H1 (cell line): ENCODE measurements at regions not wholly inside any gene's neighbourhood (a gene's known extent, or its start where the extent isn't known, plus 50 kb on each side); places are given as distances from the start of the nearest gene placed in this dataset.

Experiments
- CTCF ChIA-PET: fragments of 300-600 bp; sonication (Branson Sonifier 250); formaldehyde crosslinking; loops from one replicate; lab custom pipeline; 2021; ENCODE audit not compliant: partially characterized antibody; lab: Charles Lee
- POLR2A ChIA-PET: fragments of 300-600 bp; sonication (Branson Sonifier 250); formaldehyde crosslinking; loops from one replicate; lab custom pipeline; 2021; ENCODE audit warnings: inconsistent platforms; ENCODE audit not compliant: partially characterized antibody; lab: Charles Lee
- DNase-seq, 2 experiments: peaks; one replicate each; pipeline versions ENCODE4 v3.0.0 to v3.0.0-alpha.2; 2010 to 2022; ENCODE audit warnings: low spot score in 2 of 2, low read depth in 1 of 2, mixed read lengths in 1 of 2
- FAIRE-seq: peaks from 2 replicates; lab custom pipeline; 2011; peaks lifted over from hg19 to GRCh38; lab: Jason Lieb, UNC
- H2AFZ ChIP-seq: 2 replicates; pipeline ENCODE4 v1.8.1; 2012; ENCODE audit warnings: low read length, inconsistent platforms
- H2AK5ac ChIP-seq: 2 replicates; pipeline ENCODE4 v1.6.1; 2013; ENCODE audit warnings: low read depth, low read length
- H2BK120ac ChIP-seq: replicated peaks from 2 replicates; pipeline ENCODE3; 2013; ENCODE audit warnings: low read depth, low read length, inconsistent platforms
- H2BK12ac ChIP-seq: 2 replicates; pipeline ENCODE4 v1.6.1; 2013; ENCODE audit warnings: low read depth, low read length
- H2BK15ac ChIP-seq: 2 replicates; pipeline ENCODE4 v1.6.1; 2013; ENCODE audit warnings: low read length
- H2BK20ac ChIP-seq: 2 replicates; pipeline ENCODE4 v1.6.1; 2013; ENCODE audit warnings: low read length
- H2BK5ac ChIP-seq: 2 replicates; pipeline ENCODE4 v1.6.1; 2013; ENCODE audit warnings: low read depth, low read length
- H3K14ac ChIP-seq: 2 replicates; pipeline ENCODE4 v1.6.1; 2013; ENCODE audit warnings: inconsistent platforms; ENCODE audit not compliant: insufficient read length
- H3K18ac ChIP-seq: 2 replicates; pipeline ENCODE4 v1.6.1; 2013; ENCODE audit warnings: low read length; ENCODE audit errors: extremely low read depth
- H3K23ac ChIP-seq: 2 replicates; pipeline ENCODE4 v1.6.1; 2013; ENCODE audit warnings: inconsistent platforms; ENCODE audit not compliant: insufficient read length
- H3K23me2 ChIP-seq: 2 replicates; pipeline ENCODE4 v1.6.1; 2013; ENCODE audit warnings: low read depth, low read length
- H3K27ac ChIP-seq: 2 replicates; pipeline ENCODE4 v1.6.1; 2011; ENCODE audit warnings: low read depth, low read length, inconsistent platforms
- H3K27me3 ChIP-seq, 4 experiments: replicated peaks in 1 of 4; 1 replicate in 1 of 4; 2 replicates in 3 of 4; pipeline versions ENCODE4 v1.6.1 to v1.8.1; 2011 to 2013; ENCODE audit warnings: low read length in 3 of 4, mild to moderate bottlenecking in 3 of 4, inconsistent platforms in 2 of 4, mixed read lengths in 2 of 4, moderate library complexity in 1 of 4; ENCODE audit not compliant: control insufficient read depth in 3 of 4, insufficient read depth in 3 of 4; ENCODE audit errors: extremely low read depth in 1 of 4
- H3K36me3 ChIP-seq, 4 experiments: 2 replicates each; pipeline versions ENCODE4 v1.6.1 to v1.8.1; 2011 to 2013; ENCODE audit warnings: mild to moderate bottlenecking in 4 of 4, low read length in 3 of 4, moderate library complexity in 2 of 4, control low read depth in 1 of 4, inconsistent platforms in 1 of 4; ENCODE audit not compliant: insufficient read depth in 4 of 4, control insufficient read depth in 2 of 4
- H3K4ac ChIP-seq: replicated peaks from 2 replicates; pipeline ENCODE3; 2013; ENCODE audit warnings: low read length, low read depth, mixed read lengths, inconsistent platforms; ENCODE audit not compliant: insufficient read length
- H3K4me1 ChIP-seq, 4 experiments: replicated peaks in 1 of 4; 1 replicate in 1 of 4; 2 replicates in 3 of 4; pipeline versions ENCODE4 v1.6.1 to v1.8.1; 2011 to 2013; ENCODE audit warnings: low read length in 3 of 4, inconsistent platforms in 2 of 4, mixed read lengths in 1 of 4; ENCODE audit not compliant: insufficient read depth in 4 of 4, control insufficient read depth in 3 of 4
- H3K4me2 ChIP-seq, 2 experiments: 2 replicates each; pipeline versions ENCODE4 v1.6.1 to v1.8.1; 2011 to 2013; ENCODE audit warnings: low read depth in 2 of 2, low read length in 2 of 2, control low read depth in 1 of 2, inconsistent platforms in 1 of 2, mild to moderate bottlenecking in 1 of 2; ENCODE audit not compliant: insufficient read depth in 1 of 2
- H3K4me3 ChIP-seq, 4 experiments: fragments of 200-600, 300-600 bp in 1 of 4; sonication (generic), shearing (Covaris generic), sonication (Bioruptor Twin) in 1 of 4; 2 replicates each; pipeline versions ENCODE4 v1.5.1 to v1.8.1; 2011 to 2016; ENCODE audit warnings: low read length in 4 of 4, low read depth in 3 of 4, control low read depth in 2 of 4, inconsistent platforms in 2 of 4, mild to moderate bottlenecking in 2 of 4, mixed read lengths in 1 of 4, moderate library complexity in 1 of 4; ENCODE audit not compliant: insufficient read depth in 2 of 4; ENCODE audit errors: extremely low read depth in 1 of 4
- H3K56ac ChIP-seq: replicated peaks from 2 replicates; pipeline ENCODE3; 2013; ENCODE audit warnings: low read depth, mild to moderate bottlenecking, mixed read lengths, low read length, inconsistent platforms; ENCODE audit not compliant: insufficient read length
- H3K79me1 ChIP-seq: 2 replicates; pipeline ENCODE4 v1.6.1; 2013; ENCODE audit warnings: low read depth, low read length, control low read depth
- H3K79me2 ChIP-seq, 2 experiments: 2 replicates each; pipeline versions ENCODE4 v1.6.1 to v1.8.1; 2012 to 2013; ENCODE audit warnings: low read length in 2 of 2, mild to moderate bottlenecking in 2 of 2, inconsistent platforms in 1 of 2; ENCODE audit not compliant: insufficient read depth in 2 of 2, control insufficient read depth in 1 of 2
- H3K9ac ChIP-seq, 4 experiments: replicated peaks in 1 of 4; 1 replicate in 1 of 4; 2 replicates in 3 of 4; pipeline versions ENCODE4 v1.6.1 to v1.8.1; 2011 to 2013; ENCODE audit warnings: low read depth in 3 of 4, low read length in 3 of 4, control low read depth in 2 of 4, mild to moderate bottlenecking in 2 of 4, moderate library complexity in 2 of 4, inconsistent platforms in 1 of 4; ENCODE audit errors: extremely low read depth in 1 of 4
- H3K9me3 ChIP-seq, 2 experiments: 2 replicates each; pipeline versions ENCODE4 v1.6.1 to v1.8.1; 2012 to 2013; ENCODE audit warnings: mild to moderate bottlenecking in 2 of 2, moderate library complexity in 2 of 2, control low read depth in 1 of 2, inconsistent platforms in 1 of 2, low read depth in 1 of 2, low read length in 1 of 2, mixed read lengths in 1 of 2; ENCODE audit not compliant: insufficient read depth in 2 of 2
- H4K20me1 ChIP-seq, 2 experiments: replicated peaks in 1 of 2; 2 replicates each; pipeline versions ENCODE3 to v1.8.1; 2011 to 2013; ENCODE audit warnings: inconsistent platforms in 2 of 2, low read length in 2 of 2, mild to moderate bottlenecking in 1 of 2; ENCODE audit not compliant: insufficient read depth in 2 of 2, control insufficient read depth in 1 of 2
- H4K5ac ChIP-seq: 2 replicates; pipeline ENCODE4 v1.6.1; 2013; ENCODE audit warnings: low read length, low read depth, mixed read lengths, inconsistent platforms; ENCODE audit not compliant: insufficient read length
- H4K8ac ChIP-seq: 2 replicates; pipeline ENCODE4 v1.8.0; 2013; ENCODE audit warnings: mild to moderate bottlenecking, moderate library complexity, low read length, inconsistent platforms; ENCODE audit not compliant: insufficient read depth; ENCODE audit errors: extremely low read depth
- H4K91ac ChIP-seq: replicated peaks from 2 replicates; pipeline ENCODE3; 2013; ENCODE audit warnings: low read length, mixed read lengths, inconsistent platforms; ENCODE audit not compliant: insufficient read length
- CREB1 ChIP-seq: IDR thresholded peaks from 2 replicates; pipeline ENCODE4 v1.6.1; 2012; ENCODE audit warnings: inconsistent platforms
- CTBP2 ChIP-seq: IDR thresholded peaks from 2 replicates; pipeline ENCODE4 v1.7.0; 2011; ENCODE audit warnings: borderline replicate concordance, mild to moderate bottlenecking, moderate library complexity, mixed read lengths, low read length; ENCODE audit not compliant: insufficient read depth, insufficient read length
- GTF2F1 ChIP-seq: IDR thresholded peaks from 2 replicates; pipeline ENCODE4 v1.6.1; 2012; ENCODE audit warnings: low read depth, low read length, improper control_type of control experiment, borderline replicate concordance
- KDM5A ChIP-seq: fragments of 200-600 bp; IDR thresholded peaks from 2 replicates; pipeline ENCODE4 v1.7.1; 2012; ENCODE audit warnings: mild to moderate bottlenecking, low read length, inconsistent platforms, mixed read lengths
- MAX ChIP-seq: IDR thresholded peaks from 2 replicates; pipeline ENCODE4 v1.6.1; 2012; ENCODE audit warnings: inconsistent platforms
- NRF1 ChIP-seq: IDR thresholded peaks from 2 replicates; pipeline ENCODE4 v1.6.1; 2011; ENCODE audit warnings: mild to moderate bottlenecking, low read depth, low read length, improper control_type of control experiment
- PHF8 ChIP-seq: fragments of 200-600 bp; sonication (generic); conservative IDR thresholded peaks from 2 replicates; pipeline ENCODE4 v1.7.1; 2012; ENCODE audit warnings: low read depth, mild to moderate bottlenecking, inconsistent platforms, low read length, moderate library complexity
- RAD21 ChIP-seq, 2 experiments: IDR thresholded peaks in 1 of 2; conservative IDR thresholded peaks in 1 of 2; 2 replicates each; pipeline ENCODE4 v1.6.1; 2011; ENCODE audit warnings: low read depth in 2 of 2, low read length in 2 of 2, improper control_type of control experiment in 1 of 2, inconsistent platforms in 1 of 2, mild to moderate bottlenecking in 1 of 2, moderate library complexity in 1 of 2
- RXRA ChIP-seq: IDR thresholded peaks from 2 replicates; pipeline ENCODE4 v1.6.1; 2011; ENCODE audit warnings: low read depth, mild to moderate bottlenecking, low read length, moderate library complexity; ENCODE audit not compliant: insufficient read depth
- SIRT6 ChIP-seq: IDR thresholded peaks from one replicate; pipeline ENCODE4 v1.7.1; 2012; ENCODE audit warnings: low read length, inconsistent platforms
- TEAD4 ChIP-seq: IDR thresholded peaks from 2 replicates; pipeline ENCODE4 v1.6.1; 2012; ENCODE audit warnings: low read depth, low read length, inconsistent platforms, mixed read lengths
- WGBS, 2 experiments: shearing (Covaris generic) in 1 of 2; methylation state at CpG; one replicate each; pipeline versions ENCODE4 v1.1.6 to v1.1.7; 2013 to 2015; ENCODE audit warnings: low lambda C conversion rate in 2 of 2, mixed read lengths in 2 of 2, inconsistent platforms in 1 of 2, low coverage in 1 of 2, missing lambda C conversion rate in 1 of 2; ENCODE audit not compliant: insufficient replicate concordance in 2 of 2, insufficient coverage in 1 of 2, insufficient read length in 1 of 2; ENCODE audit errors: extremely low coverage in 1 of 2, missing lambda C conversion rate in 1 of 2; 5-methylcytosine and 5-hydroxymethylcytosine counted together

GRCh38 chr12:42696406-42697149, 107.0 kb upstream of the PRICKLE1 start:
- no peak for DNase-seq
- H3K14ac ChIP-seq = no peak overlapping the region
- no peak overlapping the region for H3K4ac ChIP-seq
- no peak overlapping the region for H3K4me2 ChIP-seq
- no peaks in the 10 kb centered on the region for H3K36me3 ChIP-seq
- H3K9ac ChIP-seq = no peak overlapping the region
- no peaks in the 10 kb centered on the region for H4K20me1 ChIP-seq
- no peaks in the 10 kb centered on the region for H3K79me2 ChIP-seq
- H3K23ac ChIP-seq = no peak overlapping the region
- no peak overlapping the region for H3K18ac ChIP-seq
- no peak overlapping the region for H2BK5ac ChIP-seq
- no peak overlapping the region for H2BK120ac ChIP-seq
- no peak overlapping the region for H3K27ac ChIP-seq
- no peaks in the 10 kb centered on the region; a peak in 1 of 4 replicates for H3K9me3 ChIP-seq
- H3K56ac ChIP-seq = no peak overlapping the region
- CTCF ChIA-PET = no interaction called here
- no peak overlapping the region for H2AK5ac ChIP-seq
- H2BK12ac ChIP-seq = no peak overlapping the region
- WGBS, 2 experiments = 93% methylated on average over 10 of the region's 10 CpGs; no CpG with 5 or more reads in 1 of the 2 experiments
- H4K91ac ChIP-seq = no peak overlapping the region
- no peak overlapping the region for H2AFZ ChIP-seq
- H2BK20ac ChIP-seq = no peak overlapping the region
- peaks cover 0 to 3% (median 0%) of the 10 kb centered on the region in 4 experiments; a peak in 2 of 7 replicates for H3K4me1 ChIP-seq
- H3K27me3 ChIP-seq = no peaks in the 10 kb centered on the region
- H4K8ac ChIP-seq = no peak overlapping the region
- no peaks in the 10 kb centered on the region; the same call in 1 of the 2 replicates for H3K79me1 ChIP-seq
- H4K5ac ChIP-seq = no peak overlapping the region
- no peak overlapping the region for H2BK15ac ChIP-seq
- no peak for FAIRE-seq
- POLR2A ChIA-PET = no interaction called here
- H3K23me2 ChIP-seq = no peaks in the 10 kb centered on the region
- no peak overlapping the region for H3K4me3 ChIP-seq
- TF ChIP-seq GTF2F1 = no peak
- no peak for TF ChIP-seq CREB1
- TF ChIP-seq NRF1 = no peak
- TF ChIP-seq RAD21 (IDR thresholded peaks at IDR 0.05 in 1 of 2, conservative IDR thresholded peaks at IDR 0.05 in 1 of 2; ENCODE audit: low read depth in 2 of 2, low read length in 2 of 2) = no peak
- no peak for TF ChIP-seq SIRT6
- no peak for TF ChIP-seq CTBP2
- no peak for TF ChIP-seq PHF8
- no peak for TF ChIP-seq KDM5A
- no peak for TF ChIP-seq MAX
- TF ChIP-seq RXRA = no peak
- no peak for TF ChIP-seq TEAD4
